ENCODE measurements at regions not wholly inside any gene's neighbourhood (a gene's known extent, or its start where the extent isn't known, plus 50 kb on each side); places are given as distances from the start of the nearest gene placed in this dataset.
"Not testable (repeated sequence)": the region's sequence is repeated elsewhere in the genome, so short reads cannot be mapped to it uniquely, and the experiment has no call there.

- Mint-ChIP-seq H3K27ac (ENCODE audit: unreplicated experiment) (no peak overlapping the region), H3K9me3 (ENCODE audit: low read depth, unreplicated experiment) (peaks cover 3% of the 10 kb centered on the region), H3K27me3 (ENCODE audit: unreplicated experiment) (no peaks in the 10 kb centered on the region), H3K4me1 (ENCODE audit: low read depth, unreplicated experiment) (peaks cover 40% of the 10 kb centered on the region), H3K4me3 (ENCODE audit: low read depth, unreplicated experiment) (no peak overlapping the region), H3K36me3 (ENCODE audit: insufficient read depth, unreplicated experiment) (peaks cover 4% of the 10 kb centered on the region)
- CTCF ChIA-PET: interaction anchor here (2.8 kb wide), 1 partner anchor 23 kb away, joined by 10 read pairs; no protein-coding TSS in a partner anchor
- DNase-seq: no peak
- BruUV-seq (replicated peaks): no TSS peak
- intact Hi-C loops (cut with micrococcal nuclease; ENCODE audit: unreplicated experiment): loop anchor here (10.0 kb wide), 2 partner anchors 294 to 724 kb away; no protein-coding TSS in a partner anchor
- TF ChIP-seq CTCF (IDR thresholded peaks at IDR 0.05; ENCODE audit: unreplicated experiment): no peak
Observed at GRCh38 chr1:219090607-219091006, 83.1 kb upstream of the LYPLAL1 start.

GRCh38 chr1:219092206-219092605, 81.5 kb upstream of the LYPLAL1 start:
- Mint-ChIP-seq H3K27ac (ENCODE audit: unreplicated experiment) (peak overlapping the region; percentile 20), H3K4me1 (ENCODE audit: low read depth, unreplicated experiment) (peaks cover 40% of the 10 kb centered on the region), H3K27me3 (ENCODE audit: unreplicated experiment) (no peaks in the 10 kb centered on the region), H3K9me3 (ENCODE audit: low read depth, unreplicated experiment) (peaks cover 3% of the 10 kb centered on the region), H3K36me3 (ENCODE audit: insufficient read depth, unreplicated experiment) (peaks cover 4% of the 10 kb centered on the region), H3K4me3 (ENCODE audit: low read depth, unreplicated experiment) (no peak overlapping the region)
- intact Hi-C loops (cut with micrococcal nuclease; ENCODE audit: unreplicated experiment): loop anchor here (10.0 kb wide), 2 partner anchors 293 to 723 kb away; no protein-coding TSS in a partner anchor
- TF ChIP-seq CTCF (IDR thresholded peaks at IDR 0.05; ENCODE audit: unreplicated experiment): no peak
- CTCF ChIA-PET: interaction anchor here (0.7 kb wide), 1 partner anchor 97 kb away, joined by 4 read pairs; no protein-coding TSS in a partner anchor
- no peak for DNase-seq
- no TSS peak for BruUV-seq (replicated peaks)

GRCh38 chr1:219099307-219099706, 74.4 kb upstream of the LYPLAL1 start:
- no TSS peak for BruUV-seq (replicated peaks)
- Mint-ChIP-seq H3K4me1 (ENCODE audit: low read depth, unreplicated experiment) (peaks cover 9% of the 10 kb centered on the region), H3K27ac (ENCODE audit: unreplicated experiment) (no peak overlapping the region), H3K9me3 (ENCODE audit: low read depth, unreplicated experiment) (peaks cover 6% of the 10 kb centered on the region), H3K27me3 (ENCODE audit: unreplicated experiment) (no peaks in the 10 kb centered on the region), H3K36me3 (ENCODE audit: insufficient read depth, unreplicated experiment) (no peaks in the 10 kb centered on the region), H3K4me3 (ENCODE audit: low read depth, unreplicated experiment) (no peak overlapping the region)
- no peak for TF ChIP-seq CTCF (IDR thresholded peaks at IDR 0.05; ENCODE audit: unreplicated experiment)
- intact Hi-C loops (cut with micrococcal nuclease; ENCODE audit: unreplicated experiment): loop anchor here (10.0 kb wide), 2 partner anchors 285 to 715 kb away; no protein-coding TSS in a partner anchor
- no peak for DNase-seq
- CTCF ChIA-PET: no interaction called here

- intact Hi-C loops (cut with micrococcal nuclease; ENCODE audit: unreplicated experiment): no loop called here
- peaks cover 9% of the 10 kb centered on the region for H3K4me1 Mint-ChIP-seq (ENCODE audit: low read depth, unreplicated experiment)
- TF ChIP-seq CTCF (IDR thresholded peaks at IDR 0.05; ENCODE audit: unreplicated experiment): no peak
- no TSS peak for BruUV-seq (replicated peaks)
- peaks cover 6% of the 10 kb centered on the region for H3K9me3 Mint-ChIP-seq (ENCODE audit: low read depth, unreplicated experiment)
- H3K27ac Mint-ChIP-seq (ENCODE audit: unreplicated experiment): no peak overlapping the region
- H3K27me3 Mint-ChIP-seq (ENCODE audit: unreplicated experiment): no peaks in the 10 kb centered on the region
- no peak for DNase-seq
- no peak overlapping the region for H3K4me3 Mint-ChIP-seq (ENCODE audit: low read depth, unreplicated experiment)
- H3K36me3 Mint-ChIP-seq (ENCODE audit: insufficient read depth, unreplicated experiment): no peaks in the 10 kb centered on the region
- CTCF ChIA-PET: no interaction called here
Observed at GRCh38 chr1:219100059-219100458, 73.6 kb upstream of the LYPLAL1 start.

- H3K36me3 Mint-ChIP-seq (ENCODE audit: insufficient read depth, unreplicated experiment); H3K27me3 Mint-ChIP-seq (ENCODE audit: unreplicated experiment); CTCF ChIA-PET; DNase-seq; H3K27ac Mint-ChIP-seq (ENCODE audit: unreplicated experiment); BruUV-seq (replicated peaks); H3K4me1 Mint-ChIP-seq (ENCODE audit: low read depth, unreplicated experiment); H3K4me3 Mint-ChIP-seq (ENCODE audit: low read depth, unreplicated experiment); intact Hi-C loops (cut with micrococcal nuclease; ENCODE audit: unreplicated experiment): not testable (repeated sequence)
- peaks cover 12% of the 10 kb centered on the region for H3K9me3 Mint-ChIP-seq (ENCODE audit: low read depth, unreplicated experiment)
Observed at GRCh38 chr1:219102466-219102865, 71.2 kb upstream of the LYPLAL1 start.
